ENCODE measurements at regions not wholly inside any gene's neighbourhood (a gene's known extent, or its start where the extent isn't known, plus 50 kb on each side); places are given as distances from the start of the nearest gene placed in this dataset.
"Not testable (repeated sequence)": the region's sequence is repeated elsewhere in the genome, so short reads cannot be mapped to it uniquely, and the experiment has no call there.

DNA sequence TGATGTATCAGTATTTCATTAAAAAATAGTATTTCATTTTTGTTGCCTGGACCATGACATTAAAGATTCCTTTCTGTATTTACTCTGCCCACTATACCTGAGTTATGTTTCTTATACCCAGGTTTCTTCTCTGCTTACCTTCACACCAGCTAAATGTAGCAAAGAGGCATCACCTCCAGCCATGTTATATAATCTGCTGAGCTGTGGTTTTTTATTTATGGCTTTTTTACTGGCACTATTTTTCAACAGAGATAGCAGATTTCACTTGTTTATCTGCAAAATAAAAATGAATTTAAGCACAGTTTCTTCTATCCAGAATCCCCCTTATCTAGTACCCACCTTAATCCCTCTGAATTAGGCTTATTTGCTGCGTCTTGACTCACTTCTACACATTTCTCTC lies 979.0 kb upstream of the MAN1A1 start:
- no peak for DNase-seq

- no peak for DNase-seq
Measured at GRCh38 chr6:120320481-120321162, 971.1 kb upstream of the MAN1A1 start.

GRCh38 chr6:120304223-120304622 lies 954.7 kb upstream of the MAN1A1 start:
- DNase-seq = no peak

GRCh38 chr6:120303527-120303926 lies 954.0 kb upstream of the MAN1A1 start:
- no peak for DNase-seq

DNA sequence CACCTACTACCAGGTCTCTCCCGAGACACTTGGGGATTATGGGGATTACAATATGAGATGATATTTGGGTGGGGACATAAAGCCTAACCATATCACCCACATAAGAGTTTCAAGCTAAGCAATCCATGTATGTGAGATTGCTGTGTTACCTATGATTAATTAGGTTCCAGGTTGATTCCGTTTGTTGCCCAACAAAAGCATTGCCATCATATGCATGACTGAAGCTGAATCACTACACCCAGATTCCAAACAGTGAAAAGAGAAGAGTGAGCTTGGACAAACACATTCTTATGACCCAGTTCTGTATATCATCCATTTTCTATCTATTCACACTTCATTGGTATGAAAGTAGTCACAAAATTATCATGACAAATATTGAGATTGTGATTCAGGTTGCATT lies 952.5 kb upstream of the MAN1A1 start:
- DNase-seq = no peak

DNA sequence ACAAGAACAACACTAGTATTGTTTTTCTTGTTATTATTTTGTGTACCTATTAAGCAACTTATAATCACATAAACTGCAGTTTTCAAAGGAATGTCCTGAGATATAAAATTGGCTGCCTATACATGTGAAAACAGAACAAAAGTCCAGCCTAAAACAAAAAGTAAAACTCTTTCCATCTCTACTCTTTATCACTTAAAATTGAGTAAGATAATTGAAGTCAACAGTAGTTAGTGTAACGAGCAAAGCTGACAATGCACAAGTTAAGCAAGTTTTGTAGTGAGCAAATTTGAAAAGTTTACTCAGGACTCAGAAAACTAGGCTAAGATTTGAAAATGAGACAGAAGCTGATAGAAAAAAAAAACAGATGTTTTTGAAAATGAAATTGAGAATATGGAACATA lies 941.4 kb upstream of the MAN1A1 start:
- DNase-seq = no peak

GRCh38 chr6:120282005-120282404 lies 932.4 kb upstream of the MAN1A1 start:
- no peak for DNase-seq

GRCh38 chr6:120279466-120280167 lies 930.1 kb upstream of the MAN1A1 start:
- DNase-seq = no peak

- no peak for DNase-seq
Measured at GRCh38 chr6:120278689-120279396, 929.3 kb upstream of the MAN1A1 start.

GRCh38 chr6:120274547-120274946 lies 925.0 kb upstream of the MAN1A1 start:
- no peak for DNase-seq

- no peak for DNase-seq
Measured at GRCh38 chr6:120273411-120273810, 923.9 kb upstream of the MAN1A1 start.

GRCh38 chr6:120272038-120272437 lies 922.5 kb upstream of the MAN1A1 start:
- no peak for DNase-seq

DNA sequence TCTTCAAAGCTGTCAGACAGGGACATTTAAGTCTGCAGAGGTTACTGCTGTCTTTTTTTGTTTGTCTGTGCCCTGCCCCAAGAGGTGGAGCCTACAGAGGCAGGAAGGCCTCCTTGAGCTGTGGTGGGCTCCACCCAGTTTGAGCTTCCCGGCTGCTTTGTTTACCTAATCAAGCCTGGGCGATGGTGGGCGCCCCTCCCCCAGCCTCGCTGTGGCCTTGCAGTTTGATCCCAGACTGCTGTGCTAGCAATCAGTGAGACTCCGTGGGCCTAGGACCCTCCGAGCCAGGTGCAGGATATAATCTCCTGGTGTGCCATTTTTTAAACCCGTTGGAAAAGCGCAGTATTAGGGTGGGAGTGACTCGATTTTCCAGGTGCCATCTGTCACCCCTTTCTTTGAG lies 918.7 kb upstream of the MAN1A1 start:
- not testable (repeated sequence) for DNase-seq

- no peak for DNase-seq
Measured at GRCh38 chr6:120262354-120262753, 912.8 kb upstream of the MAN1A1 start.

DNA sequence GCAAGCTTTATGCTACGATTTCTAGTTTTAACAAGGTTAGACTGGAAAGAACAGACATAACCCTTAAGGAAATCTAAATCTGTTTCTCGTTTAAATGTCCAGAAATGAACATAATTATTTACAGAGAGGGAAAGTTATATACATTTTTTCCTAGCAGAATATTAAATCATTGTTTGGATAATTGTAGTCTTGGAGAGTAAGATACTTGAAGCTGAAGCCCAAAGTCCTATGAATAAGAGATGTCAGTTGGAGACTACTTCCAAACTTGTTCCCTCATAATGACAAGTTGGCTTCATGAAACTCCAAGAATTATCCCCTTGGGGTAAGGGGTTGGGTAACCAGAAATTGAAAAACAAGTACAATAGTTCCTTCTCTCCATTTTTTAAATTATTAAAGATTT lies 911.1 kb upstream of the MAN1A1 start:
- no peak for DNase-seq

DNA sequence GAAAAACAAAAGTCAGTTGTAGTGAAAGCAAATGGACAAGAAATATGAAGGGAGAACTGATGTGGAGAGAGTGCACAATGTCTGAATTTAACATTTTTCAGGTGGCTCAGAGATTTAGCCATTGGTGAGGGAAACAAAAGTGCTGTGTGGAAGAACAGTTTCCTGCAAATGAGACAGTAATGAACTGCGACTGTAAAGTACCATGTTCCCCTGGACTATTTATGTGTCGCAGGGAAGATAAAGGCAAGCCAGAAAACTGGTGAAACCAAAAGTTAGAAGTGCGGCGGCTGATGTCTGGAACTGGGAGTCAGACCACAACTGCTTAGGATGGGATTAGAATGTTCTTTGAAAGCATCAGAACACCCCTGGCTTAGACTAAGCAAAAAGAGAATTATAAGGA lies 905.1 kb upstream of the MAN1A1 start:
- no peak for DNase-seq

DNA sequence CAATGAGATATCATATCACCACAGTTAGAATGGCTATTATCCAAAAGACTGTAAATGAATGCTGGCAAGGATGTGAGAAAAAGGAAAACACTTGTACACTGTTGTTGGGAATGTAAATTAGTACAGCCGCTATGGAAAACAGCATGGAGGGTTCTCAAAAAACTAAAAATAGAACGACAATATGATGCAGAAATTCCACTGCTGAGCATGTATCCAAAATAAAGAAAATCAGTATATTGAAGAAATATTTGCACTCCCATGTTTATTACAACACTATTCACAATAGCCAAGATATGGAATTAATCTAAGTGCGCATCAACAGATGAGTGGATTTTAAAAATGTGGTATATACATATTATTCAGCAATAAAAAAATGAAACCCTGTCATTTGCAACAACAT lies 898.9 kb upstream of the MAN1A1 start:
- no peak for DNase-seq

- DNase-seq = no peak
Measured at GRCh38 chr6:120237221-120237620, 887.7 kb upstream of the MAN1A1 start.

DNA sequence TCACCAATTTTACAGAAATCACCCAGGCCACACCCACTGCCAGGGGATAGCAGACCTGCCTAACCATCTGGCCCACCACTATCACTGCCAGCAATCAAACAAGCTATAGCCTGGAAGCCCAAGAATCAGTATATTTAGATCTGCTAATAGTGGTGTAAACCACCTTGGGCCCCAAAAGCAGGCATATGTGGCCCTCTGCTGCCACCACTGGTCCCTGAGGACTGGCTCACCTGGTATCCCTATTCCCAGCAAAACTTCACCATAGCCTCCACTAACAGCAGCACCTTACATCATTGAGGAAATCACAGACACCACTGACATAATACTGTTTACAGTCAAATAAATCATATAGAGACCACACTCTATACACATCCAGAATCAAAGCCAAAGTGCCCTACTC lies 880.4 kb upstream of the MAN1A1 start:
- DNase-seq = no peak

GRCh38 chr6:120228297-120228696 lies 878.7 kb upstream of the MAN1A1 start:
- no peak for DNase-seq

- DNase-seq = no peak
Measured at GRCh38 chr6:120219339-120219738, 869.8 kb upstream of the MAN1A1 start.

- DNase-seq = no peak
Measured at GRCh38 chr6:120214088-120214499, 864.5 kb upstream of the MAN1A1 start.

- DNase-seq = no peak
Measured at GRCh38 chr6:120211955-120212792, 862.6 kb upstream of the MAN1A1 start.

Data from activated T-cell treated with anti-CD3 and anti-CD28 coated beads, Interleukin-2, amount 50 U/mL, for 1 hour (primary cell).